GM12878 (cell line): ENCODE measurements at regions not wholly inside any gene's neighbourhood (a gene's known extent, or its start where the extent isn't known, plus 50 kb on each side); places are given as distances from the start of the nearest gene placed in this dataset.

ENCODE experiments used
- ATAC-seq: fragments of 200-7000 bp; cut with Tn5 transposase; 3 replicates; pipeline ENCODE4 v1.9.1; 2020; ENCODE audit warnings: mild to moderate bottlenecking, moderate library complexity
- BruUV-seq: library from RNA; stranded (reverse); fragments of 400-500 nt; replicated peaks from 2 replicates; lab custom pipeline; 2021; lab: Mats Ljungman, UMichigan
- CTCF ChIA-PET: fragments of 300-600 bp; sonication (Branson Sonifier 250); formaldehyde crosslinking; extraction: SDS; loops from one replicate; lab custom pipeline; 2021; ENCODE audit warnings: inconsistent platforms; lab: Yijun Ruan, JAX
- POLR2A ChIA-PET: fragments of 350-600 bp; formaldehyde crosslinking; extraction: SDS; loops from one replicate; lab custom pipeline; 2021; ENCODE audit warnings: inconsistent platforms; lab: Charles Lee
- RAD21 ChIA-PET: fragments of 300-600 bp; sonication (Branson Sonifier 250); formaldehyde crosslinking; loops from one replicate; lab custom pipeline; 2023; ENCODE audit warnings: antibody characterized with exemption; ENCODE audit not compliant: unreplicated experiment; lab: Charles Lee
- SMC1A ChIA-PET: fragments of 300-600 bp; sonication (Branson Sonifier 250); formaldehyde crosslinking; loops from one replicate; lab custom pipeline; 2023; ENCODE audit not compliant: unreplicated experiment, uncharacterized antibody; lab: Charles Lee
- DNase-seq: peaks from one replicate; pipeline ENCODE4 v3.0.0-alpha.2; 2011; ENCODE audit warnings: low read depth, low spot score
- FAIRE-seq: peaks from 3 replicates; lab custom pipeline; 2011; peaks lifted over from hg19 to GRCh38; lab: Jason Lieb, UNC
- H2AFZ ChIP-seq: 2 replicates; pipeline ENCODE4 v1.6.0; 2011; ENCODE audit warnings: low read depth, low read length, control low read depth; ENCODE audit not compliant: control insufficient read depth
- H3K27ac ChIP-seq: 2 replicates; pipeline ENCODE4 v1.5.1; 2011; ENCODE audit warnings: control low read depth; ENCODE audit not compliant: control insufficient read depth, insufficient read depth
- H3K27me3 ChIP-seq, 2 experiments: replicated peaks in 1 of 2; 2 replicates each; pipeline versions ENCODE4 v1.6.0 to v1.6.1; 2011; ENCODE audit warnings: low read length in 1 of 2; ENCODE audit not compliant: control insufficient read depth in 2 of 2, insufficient read depth in 2 of 2
- H3K36me3 ChIP-seq, 2 experiments: 2 replicates each; pipeline ENCODE4 v1.5.1; 2011; ENCODE audit warnings: low read length in 1 of 2; ENCODE audit not compliant: control insufficient read depth in 2 of 2, insufficient read depth in 2 of 2
- H3K4me1 ChIP-seq: 2 replicates; pipeline ENCODE4 v1.6.1; 2011; ENCODE audit warnings: mild to moderate bottlenecking, low read length, moderate library complexity, mixed read lengths; ENCODE audit not compliant: control insufficient read depth, insufficient read depth
- H3K4me2 ChIP-seq: 2 replicates; pipeline ENCODE4 v1.6.0; 2011; ENCODE audit warnings: control low read depth; ENCODE audit not compliant: control insufficient read depth, insufficient read depth
- H3K4me3 ChIP-seq: fragments of 200-600 bp; sonication (generic); 2 replicates; pipeline ENCODE4 v1.5.1; 2016
- H3K79me2 ChIP-seq: 2 replicates; pipeline ENCODE4 v1.6.0; 2011; ENCODE audit warnings: low read length; ENCODE audit not compliant: control insufficient read depth, insufficient read depth
- H3K9ac ChIP-seq: 2 replicates; pipeline ENCODE4 v1.8.0; 2011; ENCODE audit warnings: low read length, control low read depth, mixed read lengths; ENCODE audit not compliant: control insufficient read depth, insufficient read depth
- H3K9me3 ChIP-seq: replicated peaks from 3 replicates; pipeline ENCODE4 v1.5.1; 2011; ENCODE audit warnings: mild to moderate bottlenecking, low read length; ENCODE audit not compliant: control insufficient read depth, insufficient read depth
- H4K20me1 ChIP-seq: 2 replicates; pipeline ENCODE4 v1.6.0; 2011; ENCODE audit not compliant: control insufficient read depth, insufficient read depth
- BRCA1 ChIP-seq: IDR thresholded peaks from 2 replicates; pipeline ENCODE4 v1.6.1; 2011; ENCODE audit warnings: low read depth, low read length, improper control_type of control experiment
- EP300 ChIP-seq, 2 experiments: fragments of 150-350 bp in 1 of 2; IDR thresholded peaks; 2 replicates each; pipeline ENCODE4 v1.6.1; 2011 to 2012; ENCODE audit warnings: low read depth in 2 of 2, low read length in 2 of 2, borderline replicate concordance in 1 of 2, improper control_type of control experiment in 1 of 2, inconsistent platforms in 1 of 2; ENCODE audit not compliant: control insufficient read depth in 1 of 2
- FOS ChIP-seq: IDR thresholded peaks from 3 replicates; pipeline ENCODE4 v1.6.1; 2011; ENCODE audit warnings: borderline replicate concordance; ENCODE audit not compliant: insufficient read length; ENCODE audit errors: extremely low read depth
- HDAC6 ChIP-seq: fragments of 200-600 bp; sonication (generic); IDR thresholded peaks from one replicate; pipeline ENCODE4 v1.8.0; 2017; ENCODE audit warnings: antibody characterized with exemption; ENCODE audit not compliant: unreplicated experiment
- HDGF ChIP-seq: fragments of 450-650 bp; IDR thresholded peaks from 2 replicates; pipeline ENCODE4 v1.6.1; 2016; ENCODE audit warnings: antibody characterized with exemption
- LARP7 ChIP-seq: fragments of 450-650 bp; IDR thresholded peaks from 2 replicates; pipeline ENCODE4 v1.6.1; 2017; ENCODE audit warnings: mild to moderate bottlenecking
- NFIC ChIP-seq: IDR thresholded peaks from 2 replicates; pipeline ENCODE4 v1.6.1; 2012; ENCODE audit warnings: low read depth, mild to moderate bottlenecking, inconsistent platforms, low read length, moderate library complexity
- NFXL1 ChIP-seq: fragments of 450-650 bp; IDR thresholded peaks from 2 replicates; pipeline ENCODE4 v1.6.1; 2017; ENCODE audit warnings: antibody characterized with exemption, mild to moderate bottlenecking, borderline replicate concordance
- NR2F1 ChIP-seq: fragments of 450-650 bp; conservative IDR thresholded peaks from 2 replicates; pipeline ENCODE4 v1.6.1; 2017; ENCODE audit warnings: mild to moderate bottlenecking
- PAX5 ChIP-seq: IDR thresholded peaks from 2 replicates; pipeline ENCODE4 v1.6.1; 2011; ENCODE audit warnings: low read depth, low read length, borderline replicate concordance
- POLR2AphosphoS5 ChIP-seq: IDR thresholded peaks from 2 replicates; pipeline ENCODE4 v1.6.1; 2011; ENCODE audit warnings: mild to moderate bottlenecking, low read length, inconsistent platforms
- RAD51 ChIP-seq: fragments of 450-650 bp; IDR thresholded peaks from 2 replicates; pipeline ENCODE4 v1.6.1; 2016; ENCODE audit warnings: moderate library complexity, mild to moderate bottlenecking, inconsistent platforms
- RELA ChIP-seq: fragments of 450-650 bp; IDR thresholded peaks from 2 replicates; pipeline ENCODE4 v1.8.0; 2014; ENCODE audit warnings: borderline replicate concordance; ENCODE audit not compliant: partially characterized antibody
- SIX5 ChIP-seq: IDR thresholded peaks from 2 replicates; pipeline ENCODE4 v1.6.1; 2011; ENCODE audit warnings: mild to moderate bottlenecking, low read depth, low read length, moderate library complexity; ENCODE audit not compliant: severe bottlenecking
- SREBF1 ChIP-seq: IDR thresholded peaks from 2 replicates; pipeline ENCODE4 v1.6.1; 2012; ENCODE audit warnings: mild to moderate bottlenecking, low read length
- ZSCAN29 ChIP-seq: fragments of 450-650 bp; IDR thresholded peaks from 2 replicates; pipeline ENCODE4 v1.6.1; 2017; ENCODE audit warnings: mild to moderate bottlenecking, moderate library complexity
- in situ Hi-C: fragments of 300-500 bp; cut with MboI; formaldehyde crosslinking; loops from 9 replicates; pipeline ENCODE4 v1.14.3; 2018; ENCODE audit warnings: mixed read lengths
- intact Hi-C: fragments of 100-400 bp; cut with micrococcal nuclease; formaldehyde crosslinking; loops from one replicate; pipeline ENCODE4 v1.14.2; 2022; ENCODE audit not compliant: unreplicated experiment
- TF ChIP-seq, protein P1 (sequence below): fragments of 450-650 bp; IDR thresholded peaks from 2 replicates; pipeline ENCODE4 v1.6.1; 2017; ENCODE audit warnings: borderline replicate concordance
- TF ChIP-seq, protein P2 (sequence below): fragments of 450-650 bp; IDR thresholded peaks from 2 replicates; pipeline ENCODE4 v1.6.1; 2017; ENCODE audit warnings: mild to moderate bottlenecking, moderate library complexity
- TF ChIP-seq, protein P3 (sequence below): fragments of 450-650 bp; IDR thresholded peaks from 2 replicates; pipeline ENCODE4 v1.6.1; 2016; ENCODE audit warnings: mild to moderate bottlenecking

DNA sequence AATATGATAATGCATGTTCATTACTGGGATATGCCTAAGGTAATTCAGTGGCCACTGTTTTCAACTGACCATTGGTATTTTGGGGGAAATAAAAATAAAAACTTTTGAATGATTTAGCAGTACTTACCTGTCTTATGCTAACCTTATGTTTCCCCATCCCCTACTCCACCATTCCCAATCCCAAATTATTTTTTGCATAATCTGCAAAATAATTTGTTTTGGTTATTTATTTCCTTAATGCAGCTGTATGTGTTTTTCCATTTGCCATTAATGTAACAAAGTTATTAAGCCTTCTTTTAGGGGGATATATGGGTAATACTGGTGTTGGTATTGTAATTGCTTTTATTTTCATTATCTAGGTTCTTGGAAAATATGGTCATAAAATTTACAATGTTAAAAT is 213.9 kb upstream of the GULP1 start:
- no peaks in the 10 kb centered on the region for H3K27me3 ChIP-seq
- H3K27ac ChIP-seq = no peak overlapping the region
- no peaks in the 10 kb centered on the region for H4K20me1 ChIP-seq
- H3K4me2 ChIP-seq = no peak overlapping the region
- POLR2A ChIA-PET = no interaction called here
- RAD21 ChIA-PET = no interaction called here
- SMC1A ChIA-PET = interaction anchor here (0.9 kb wide), 1 partner anchor 9 kb away, joined by 3 read pairs; no protein-coding TSS in a partner anchor
- no peak for ATAC-seq
- in situ Hi-C loops (no loop called here), intact Hi-C loops (no loop called here)
- no peak overlapping the region for H3K4me3 ChIP-seq
- peaks cover 23% of the 10 kb centered on the region for H3K4me1 ChIP-seq
- H3K9ac ChIP-seq = no peak overlapping the region
- H3K36me3 ChIP-seq = no peaks in the 10 kb centered on the region
- no peak for FAIRE-seq
- H3K79me2 ChIP-seq = no peaks in the 10 kb centered on the region
- no TSS peak for BruUV-seq
- no peak for DNase-seq
- TF ChIP-seq BRCA1 = no peak
- TF ChIP-seq NFXL1 = no peak
- TF ChIP-seq, protein P1, sequence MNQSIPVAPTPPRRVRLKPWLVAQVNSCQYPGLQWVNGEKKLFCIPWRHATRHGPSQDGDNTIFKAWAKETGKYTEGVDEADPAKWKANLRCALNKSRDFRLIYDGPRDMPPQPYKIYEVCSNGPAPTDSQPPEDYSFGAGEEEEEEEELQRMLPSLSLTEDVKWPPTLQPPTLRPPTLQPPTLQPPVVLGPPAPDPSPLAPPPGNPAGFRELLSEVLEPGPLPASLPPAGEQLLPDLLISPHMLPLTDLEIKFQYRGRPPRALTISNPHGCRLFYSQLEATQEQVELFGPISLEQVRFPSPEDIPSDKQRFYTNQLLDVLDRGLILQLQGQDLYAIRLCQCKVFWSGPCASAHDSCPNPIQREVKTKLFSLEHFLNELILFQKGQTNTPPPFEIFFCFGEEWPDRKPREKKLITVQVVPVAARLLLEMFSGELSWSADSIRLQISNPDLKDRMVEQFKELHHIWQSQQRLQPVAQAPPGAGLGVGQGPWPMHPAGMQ = no peak
- no peak for TF ChIP-seq NR2F1
- no peak for TF ChIP-seq SREBF1
- TF ChIP-seq, protein P2, sequence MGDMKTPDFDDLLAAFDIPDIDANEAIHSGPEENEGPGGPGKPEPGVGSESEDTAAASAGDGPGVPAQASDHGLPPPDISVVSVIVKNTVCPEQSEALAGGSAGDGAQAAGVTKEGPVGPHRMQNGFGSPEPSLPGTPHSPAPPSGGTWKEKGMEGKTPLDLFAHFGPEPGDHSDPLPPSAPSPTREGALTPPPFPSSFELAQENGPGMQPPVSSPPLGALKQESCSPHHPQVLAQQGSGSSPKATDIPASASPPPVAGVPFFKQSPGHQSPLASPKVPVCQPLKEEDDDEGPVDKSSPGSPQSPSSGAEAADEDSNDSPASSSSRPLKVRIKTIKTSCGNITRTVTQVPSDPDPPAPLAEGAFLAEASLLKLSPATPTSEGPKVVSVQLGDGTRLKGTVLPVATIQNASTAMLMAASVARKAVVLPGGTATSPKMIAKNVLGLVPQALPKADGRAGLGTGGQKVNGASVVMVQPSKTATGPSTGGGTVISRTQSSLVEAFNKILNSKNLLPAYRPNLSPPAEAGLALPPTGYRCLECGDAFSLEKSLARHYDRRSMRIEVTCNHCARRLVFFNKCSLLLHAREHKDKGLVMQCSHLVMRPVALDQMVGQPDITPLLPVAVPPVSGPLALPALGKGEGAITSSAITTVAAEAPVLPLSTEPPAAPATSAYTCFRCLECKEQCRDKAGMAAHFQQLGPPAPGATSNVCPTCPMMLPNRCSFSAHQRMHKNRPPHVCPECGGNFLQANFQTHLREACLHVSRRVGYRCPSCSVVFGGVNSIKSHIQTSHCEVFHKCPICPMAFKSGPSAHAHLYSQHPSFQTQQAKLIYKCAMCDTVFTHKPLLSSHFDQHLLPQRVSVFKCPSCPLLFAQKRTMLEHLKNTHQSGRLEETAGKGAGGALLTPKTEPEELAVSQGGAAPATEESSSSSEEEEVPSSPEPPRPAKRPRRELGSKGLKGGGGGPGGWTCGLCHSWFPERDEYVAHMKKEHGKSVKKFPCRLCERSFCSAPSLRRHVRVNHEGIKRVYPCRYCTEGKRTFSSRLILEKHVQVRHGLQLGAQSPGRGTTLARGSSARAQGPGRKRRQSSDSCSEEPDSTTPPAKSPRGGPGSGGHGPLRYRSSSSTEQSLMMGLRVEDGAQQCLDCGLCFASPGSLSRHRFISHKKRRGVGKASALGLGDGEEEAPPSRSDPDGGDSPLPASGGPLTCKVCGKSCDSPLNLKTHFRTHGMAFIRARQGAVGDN = no peak
- no peak for TF ChIP-seq FOS
- no peak for TF ChIP-seq SIX5
- no peak for TF ChIP-seq HDAC6
- no peak for TF ChIP-seq NFIC
- TF ChIP-seq, protein P3, sequence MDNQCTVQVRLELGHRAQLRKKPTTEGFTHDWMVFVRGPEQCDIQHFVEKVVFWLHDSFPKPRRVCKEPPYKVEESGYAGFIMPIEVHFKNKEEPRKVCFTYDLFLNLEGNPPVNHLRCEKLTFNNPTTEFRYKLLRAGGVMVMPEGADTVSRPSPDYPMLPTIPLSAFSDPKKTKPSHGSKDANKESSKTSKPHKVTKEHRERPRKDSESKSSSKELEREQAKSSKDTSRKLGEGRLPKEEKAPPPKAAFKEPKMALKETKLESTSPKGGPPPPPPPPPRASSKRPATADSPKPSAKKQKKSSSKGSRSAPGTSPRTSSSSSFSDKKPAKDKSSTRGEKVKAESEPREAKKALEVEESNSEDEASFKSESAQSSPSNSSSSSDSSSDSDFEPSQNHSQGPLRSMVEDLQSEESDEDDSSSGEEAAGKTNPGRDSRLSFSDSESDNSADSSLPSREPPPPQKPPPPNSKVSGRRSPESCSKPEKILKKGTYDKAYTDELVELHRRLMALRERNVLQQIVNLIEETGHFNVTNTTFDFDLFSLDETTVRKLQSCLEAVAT = no peak
- no peak for TF ChIP-seq PAX5
- no peak for TF ChIP-seq RAD51
- TF ChIP-seq HDGF = no peak
- no peak for TF ChIP-seq LARP7
- no peak for TF ChIP-seq ZSCAN29
- TF ChIP-seq EP300 (IDR thresholded peaks at IDR 0.05; ENCODE audit: borderline replicate concordance in 1 of 2, control insufficient read depth in 1 of 2, low read depth in 2 of 2, low read length in 2 of 2) = no peak
- TF ChIP-seq POLR2AphosphoS5 = no peak
- TF ChIP-seq RELA = no peak
- CTCF ChIA-PET = no interaction called here
- no peak overlapping the region for H2AFZ ChIP-seq
- no peaks in the 10 kb centered on the region; the same call in 2 of the 3 replicates for H3K9me3 ChIP-seq
